Natural killer cell (primary cell): ENCODE measurements at regions not wholly inside any gene's neighbourhood (a gene's known extent, or its start where the extent isn't known, plus 50 kb on each side); places are given as distances from the start of the nearest gene placed in this dataset.

Experiments used
- ATAC-seq, 3 donors: fragments of 150-1000 bp in 2 of 3; fragments of 200-7000 bp in 1 of 3; cut with Tn5 transposase; 1 replicate in 1 of 3; 2 replicates in 2 of 3; pipeline ENCODE4 v1.10.0; 2021; ENCODE audit warnings: mild to moderate bottlenecking in 2 of 3, moderate library complexity in 2 of 3
- DNase-seq, 2 donors: peaks; one replicate each; pipeline versions ENCODE4 v3.0.0 to v3.0.0-alpha.2; 2013 to 2021; ENCODE audit warnings: mixed read lengths in 1 of 2
- H3K27ac ChIP-seq: one replicate; pipeline ENCODE4 v1.5.1; 2013; ENCODE audit warnings: mild to moderate bottlenecking, low read length
- H3K27me3 ChIP-seq: one replicate; pipeline ENCODE4 v1.6.1; 2013; ENCODE audit warnings: low read length; ENCODE audit not compliant: control insufficient read depth, insufficient read depth
- H3K36me3 ChIP-seq: one replicate; pipeline ENCODE4 v1.6.1; 2013; ENCODE audit warnings: low read length; ENCODE audit not compliant: control insufficient read depth, insufficient read depth
- H3K4me1 ChIP-seq: one replicate; pipeline ENCODE4 v1.6.1; 2013; ENCODE audit warnings: low read length; ENCODE audit not compliant: control insufficient read depth, insufficient read depth
- H3K4me3 ChIP-seq: one replicate; pipeline ENCODE4 v1.5.1; 2013; ENCODE audit warnings: low read length
- H3K9me3 ChIP-seq: one replicate; pipeline ENCODE4 v1.6.1; 2013; ENCODE audit warnings: low read length; ENCODE audit not compliant: control insufficient read depth, insufficient read depth
- H3K27ac Mint-ChIP-seq, 2 donors: one replicate each; pipeline ENCODE4 v1.8.0; 2022; ENCODE audit warnings: mild to moderate bottlenecking in 2 of 2, mixed read lengths in 2 of 2, moderate library complexity in 1 of 2
- H3K27me3 Mint-ChIP-seq, 2 donors: one replicate each; pipeline ENCODE4 v1.8.0; 2022; ENCODE audit warnings: low read depth in 2 of 2, mixed read lengths in 2 of 2
- H3K36me3 Mint-ChIP-seq: one replicate; pipeline ENCODE4 v1.8.0; 2022; ENCODE audit warnings: mixed read lengths
- H3K4me1 Mint-ChIP-seq, 2 donors: one replicate each; pipeline ENCODE4 v1.8.0; 2022; ENCODE audit warnings: mixed read lengths in 2 of 2
- H3K4me3 Mint-ChIP-seq: one replicate; pipeline ENCODE4 v1.8.0; 2022; ENCODE audit warnings: mild to moderate bottlenecking, moderate library complexity, mixed read lengths
- H3K9me3 Mint-ChIP-seq, 2 donors: one replicate each; pipeline ENCODE4 v1.8.0; 2022; ENCODE audit warnings: mixed read lengths in 2 of 2
- WGBS: methylation state at CpG from one replicate; pipeline ENCODE4 v1.1.7; 2013; ENCODE audit warnings: missing lambda C conversion rate; ENCODE audit not compliant: insufficient coverage; 5-methylcytosine and 5-hydroxymethylcytosine counted together
- intact Hi-C: fragments of 100-400 bp; cut with micrococcal nuclease; formaldehyde crosslinking; loops from one replicate; pipeline ENCODE4 v1.14.2; 2022
- TF ChIP-seq, protein P1 (sequence below): fragments of 200-600 bp; IDR thresholded peaks from one replicate; pipeline ENCODE4 v1.8.0; 2022; ENCODE audit warnings: antibody characterized with exemption

DNA sequence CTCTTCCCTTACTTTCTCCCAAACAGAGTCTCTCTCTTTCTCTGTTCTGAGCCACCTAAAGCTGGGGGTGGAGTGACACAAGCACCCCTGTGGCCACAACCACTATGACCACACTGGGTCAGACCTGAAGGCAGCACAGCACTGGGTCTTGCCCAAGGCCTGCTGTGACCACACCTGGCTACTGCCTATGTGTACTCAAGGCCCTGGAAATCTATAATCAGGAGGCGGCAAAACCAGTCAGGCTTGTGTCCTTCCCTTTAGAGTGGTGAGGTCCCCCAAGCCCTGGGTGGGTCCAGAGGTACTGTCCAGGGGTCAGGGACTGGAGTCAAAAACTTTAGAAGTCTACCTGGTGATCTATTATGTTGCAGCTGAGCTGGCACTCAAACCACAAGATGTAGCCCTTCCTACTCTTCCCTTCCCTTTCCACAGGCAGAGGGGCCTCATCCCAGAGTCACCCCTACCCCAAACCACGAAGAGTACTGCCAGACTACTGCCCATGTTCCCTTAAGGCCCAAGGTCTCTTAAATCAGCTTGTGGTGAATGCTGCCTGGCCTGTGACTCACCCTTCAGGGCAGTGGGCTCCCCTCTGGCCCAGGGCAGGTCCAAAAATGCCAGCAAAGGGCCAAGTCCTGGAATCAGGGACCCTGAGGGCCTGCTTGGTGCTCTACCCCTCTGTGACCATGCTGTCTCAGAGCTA, 179.8 kb upstream of the DYRK2 start:
- Histone ChIP-seq H3K27ac (no peak overlapping the region), H3K36me3 (no peaks in the 10 kb centered on the region), H3K9me3 (no peaks in the 10 kb centered on the region), H3K4me3 (no peak overlapping the region), H3K27me3 (no peaks in the 10 kb centered on the region), H3K4me1 (peaks cover 15% of the 10 kb centered on the region)
- peaks cover 17% of the 10 kb centered on the region for H3K36me3 Mint-ChIP-seq
- TF ChIP-seq, protein P1, sequence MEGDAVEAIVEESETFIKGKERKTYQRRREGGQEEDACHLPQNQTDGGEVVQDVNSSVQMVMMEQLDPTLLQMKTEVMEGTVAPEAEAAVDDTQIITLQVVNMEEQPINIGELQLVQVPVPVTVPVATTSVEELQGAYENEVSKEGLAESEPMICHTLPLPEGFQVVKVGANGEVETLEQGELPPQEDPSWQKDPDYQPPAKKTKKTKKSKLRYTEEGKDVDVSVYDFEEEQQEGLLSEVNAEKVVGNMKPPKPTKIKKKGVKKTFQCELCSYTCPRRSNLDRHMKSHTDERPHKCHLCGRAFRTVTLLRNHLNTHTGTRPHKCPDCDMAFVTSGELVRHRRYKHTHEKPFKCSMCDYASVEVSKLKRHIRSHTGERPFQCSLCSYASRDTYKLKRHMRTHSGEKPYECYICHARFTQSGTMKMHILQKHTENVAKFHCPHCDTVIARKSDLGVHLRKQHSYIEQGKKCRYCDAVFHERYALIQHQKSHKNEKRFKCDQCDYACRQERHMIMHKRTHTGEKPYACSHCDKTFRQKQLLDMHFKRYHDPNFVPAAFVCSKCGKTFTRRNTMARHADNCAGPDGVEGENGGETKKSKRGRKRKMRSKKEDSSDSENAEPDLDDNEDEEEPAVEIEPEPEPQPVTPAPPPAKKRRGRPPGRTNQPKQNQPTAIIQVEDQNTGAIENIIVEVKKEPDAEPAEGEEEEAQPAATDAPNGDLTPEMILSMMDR: no peak
- DNase-seq: no peak
- peaks cover 5 to 6% of the 10 kb centered on the region in 2 donors for H3K27me3 Mint-ChIP-seq
- H3K9me3 Mint-ChIP-seq: peaks cover 9 to 10% of the 10 kb centered on the region in 2 donors
- ATAC-seq: no peak
- intact Hi-C loops: no loop called here
- peaks cover 0 to 9% of the 10 kb centered on the region in 2 donors for H3K4me1 Mint-ChIP-seq
- no peak overlapping the region for H3K27ac Mint-ChIP-seq
- no peak overlapping the region for H3K4me3 Mint-ChIP-seq
- 70% methylated on average over 2 of the region's 2 CpGs for WGBS

DNA sequence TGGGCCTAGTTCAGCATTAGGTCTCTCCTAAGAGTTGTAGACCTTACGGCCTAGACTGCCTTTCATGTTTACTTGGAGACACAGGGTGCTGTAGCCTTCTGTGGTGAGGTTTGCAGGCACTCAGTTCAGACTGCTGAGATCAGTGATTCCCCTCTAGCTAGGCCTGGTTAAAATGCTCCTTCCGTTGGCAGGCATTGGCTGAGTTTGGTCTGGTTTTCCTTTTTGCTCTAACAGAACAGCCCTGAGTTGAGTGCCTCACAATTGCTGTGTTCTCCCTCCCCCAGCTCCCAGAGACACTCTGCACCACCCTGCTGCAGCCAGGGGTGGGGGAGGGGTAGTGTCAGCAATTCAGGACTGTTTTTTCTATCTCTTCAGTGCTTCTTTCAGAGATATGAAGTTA, 178.9 kb upstream of the DYRK2 start:
- H3K36me3 ChIP-seq: no peaks in the 10 kb centered on the region

DNA sequence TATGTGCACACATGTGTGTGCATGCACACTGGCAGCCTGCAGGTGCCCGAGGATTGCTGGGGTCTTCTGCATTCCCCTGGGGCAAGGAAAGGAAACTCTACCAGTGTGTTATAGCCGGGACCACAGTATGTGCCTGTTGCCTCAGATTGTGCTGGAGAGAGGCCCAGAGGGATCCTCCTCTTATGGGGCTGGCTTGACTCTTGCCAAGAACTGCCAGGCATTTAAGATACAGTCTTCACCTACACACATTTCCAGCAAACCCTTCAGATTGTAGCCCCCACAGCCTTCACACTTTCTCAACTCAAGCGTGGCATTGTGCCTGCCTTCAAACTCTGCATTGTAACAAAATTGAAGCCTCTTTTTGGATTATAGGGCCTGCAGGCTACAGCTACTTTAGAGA, 176.7 kb upstream of the DYRK2 start:
- DNase-seq (no peak), ATAC-seq (no peak)
- peaks cover 0 to 9% of the 10 kb centered on the region in 2 donors for H3K4me1 Mint-ChIP-seq
- H3K9me3 ChIP-seq: no peaks in the 10 kb centered on the region
- peaks cover 4 to 5% of the 10 kb centered on the region in 2 donors for H3K9me3 Mint-ChIP-seq
- no peak overlapping the region for H3K4me3 ChIP-seq
- H3K27me3 Mint-ChIP-seq: peaks cover 7% of the 10 kb centered on the region in 2 donors
- TF ChIP-seq, protein P1: no peak
- no peak overlapping the region for H3K27ac ChIP-seq
- no peak overlapping the region for H3K4me3 Mint-ChIP-seq
- H3K27ac Mint-ChIP-seq: no peak overlapping the region
- WGBS: 77% methylated on average over 3 of the region's 3 CpGs
- no peaks in the 10 kb centered on the region for H3K36me3 ChIP-seq
- peaks cover 10% of the 10 kb centered on the region for H3K36me3 Mint-ChIP-seq
- intact Hi-C loops: no loop called here
- H3K27me3 ChIP-seq: no peaks in the 10 kb centered on the region
- peaks cover 15% of the 10 kb centered on the region for H3K4me1 ChIP-seq

More for the DNA sequence above, 178.9 kb upstream of the DYRK2 start:
- ATAC-seq (peak in 1 of 3 donors; percentile 28), DNase-seq (peak in 1 of 2 donors; percentile 39)
- Mint-ChIP-seq H3K4me1 (peaks cover 0 to 9% of the 10 kb centered on the region in 2 donors), H3K9me3 (peaks cover 9 to 10% of the 10 kb centered on the region in 2 donors), H3K27ac (no peak overlapping the region), H3K4me3 (no peak overlapping the region), H3K36me3 (peaks cover 17% of the 10 kb centered on the region), H3K27me3 (peaks cover 7% of the 10 kb centered on the region in 2 donors)
- Histone ChIP-seq H3K27ac (peak overlapping the region; percentile 26), H3K9me3 (no peaks in the 10 kb centered on the region), H3K27me3 (no peaks in the 10 kb centered on the region), H3K4me3 (no peak overlapping the region), H3K4me1 (peaks cover 15% of the 10 kb centered on the region)
- TF ChIP-seq, protein P1: no peak
- 37% methylated on average over 2 of the region's 2 CpGs for WGBS
- intact Hi-C loops: no loop called here

DNA sequence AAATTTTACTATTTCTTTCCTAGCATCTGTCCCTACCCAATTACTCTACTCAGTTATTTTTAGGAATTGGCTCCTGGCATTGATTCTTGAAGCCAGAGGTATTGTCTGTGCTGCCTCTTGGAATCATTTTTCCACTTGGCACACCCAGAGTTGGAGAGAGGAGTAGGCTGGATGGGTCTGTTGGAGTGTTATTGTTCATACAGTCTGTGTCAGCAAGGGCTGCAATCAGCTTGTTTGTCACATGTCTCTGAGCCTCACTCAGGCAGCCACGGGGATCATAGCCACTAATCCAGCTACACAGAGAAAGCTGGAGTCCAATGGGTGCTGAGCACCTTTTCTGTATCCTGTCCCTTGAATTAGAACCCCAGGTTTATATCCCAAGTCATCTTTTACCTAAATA, 176.0 kb upstream of the DYRK2 start:
- intact Hi-C loops: no loop called here
- ATAC-seq: no peak
- H3K27me3 ChIP-seq: no peaks in the 10 kb centered on the region
- 89% methylated on average over 1 of the region's 1 CpG for WGBS
- Mint-ChIP-seq H3K9me3 (peaks cover 0 to 2% of the 10 kb centered on the region in 2 donors), H3K4me1 (peaks cover 0 to 9% of the 10 kb centered on the region in 2 donors), H3K27ac (no peak overlapping the region), H3K27me3 (peaks cover 7% of the 10 kb centered on the region in 2 donors), H3K36me3 (peaks cover 2% of the 10 kb centered on the region), H3K4me3 (no peak overlapping the region)
- TF ChIP-seq, protein P1: no peak
- peaks cover 15% of the 10 kb centered on the region for H3K4me1 ChIP-seq
- H3K36me3 ChIP-seq: no peaks in the 10 kb centered on the region
- no peak for DNase-seq
- H3K9me3 ChIP-seq: no peaks in the 10 kb centered on the region
- H3K4me3 ChIP-seq: no peak overlapping the region
- no peak overlapping the region for H3K27ac ChIP-seq
